Sigmoid colon (tissue), 6 donors: ENCODE measurements at regions not wholly inside any gene's neighbourhood (a gene's known extent, or its start where the extent isn't known, plus 50 kb on each side); places are given as distances from the start of the nearest gene placed in this dataset.

Experiments used
- DNase-seq: peaks from one replicate; pipeline ENCODE4 v3.0.0-alpha.2; 2019
- H3K27ac ChIP-seq, 4 donors: fragments of 200-600 bp; sonication (generic); one replicate each; pipeline ENCODE4 v1.5.1; 2016 to 2019; ENCODE audit warnings: mild to moderate bottlenecking in 1 of 4
- H3K27me3 ChIP-seq, 3 donors: fragments of 200-600 bp; sonication (generic); one replicate each; pipeline ENCODE4 v1.5.1; 2019; ENCODE audit warnings: mild to moderate bottlenecking in 1 of 3
- H3K36me3 ChIP-seq, 4 donors: fragments of 200-600 bp; sonication (generic); one replicate each; pipeline ENCODE4 v1.5.1; 2016 to 2019
- H3K4me1 ChIP-seq, 4 donors: fragments of 200-600 bp; sonication (generic); one replicate each; pipeline ENCODE4 v1.5.1; 2017 to 2019
- H3K4me3 ChIP-seq, 4 donors: fragments of 200-600 bp; sonication (generic); one replicate each; pipeline ENCODE4 v1.5.1; 2017 to 2019; ENCODE audit warnings: mild to moderate bottlenecking in 2 of 4, moderate library complexity in 1 of 4
- H3K9me3 ChIP-seq, 4 donors: fragments of 200-600 bp in 3 of 4; sonication (generic) in 3 of 4; one replicate each; pipeline versions ENCODE4 v1.5.1 to v1.6.1; 2013 to 2019
- CTCF ChIP-seq, 4 experiments: fragments of 450-650 bp in 3 of 4; fragments of 200-600 bp in 1 of 4; IDR thresholded peaks; one replicate each; pipeline ENCODE4 v1.5.1; 2016 to 2019; ENCODE audit warnings: antibody characterized with exemption in 4 of 4, mild to moderate bottlenecking in 3 of 4, moderate library complexity in 2 of 4
- EP300 ChIP-seq, 4 donors: sonication (generic); formaldehyde crosslinking; IDR thresholded peaks; one replicate each; pipeline ENCODE4 v1.6.1; 2017; ENCODE audit warnings: antibody characterized with exemption in 4 of 4
- POLR2A ChIP-seq, 2 donors: fragments of 450-650 bp; IDR thresholded peaks; one replicate each; pipeline ENCODE4 v1.6.1; 2016; ENCODE audit warnings: antibody characterized with exemption in 2 of 2, mild to moderate bottlenecking in 2 of 2, moderate library complexity in 2 of 2
- POLR2AphosphoS5 ChIP-seq, 4 donors: sonication (generic); formaldehyde crosslinking; IDR thresholded peaks; one replicate each; pipeline ENCODE4 v1.6.1; 2017; ENCODE audit warnings: antibody characterized with exemption in 4 of 4
- WGBS, 2 donors: extraction: QIAGEN DNeasy Blood & Tissue Kit; methylation state at CpG; one replicate each; pipeline ENCODE4 v1.1.7; 2013; 5-methylcytosine and 5-hydroxymethylcytosine counted together
- intact Hi-C: fragments of 100-400 bp; cut with DNase I; formaldehyde crosslinking; loops from one replicate; pipeline ENCODE4 v1.15.1; 2023
- donor health status: healthy with polysubstance abuse.
- donor health status: healthy.

- no peak for TF ChIP-seq POLR2AphosphoS5 (IDR thresholded peaks at IDR 0.05)
- no peak for TF ChIP-seq CTCF (IDR thresholded peaks at IDR 0.05)
Observed at GRCh38 chr12:4056910-4057845, 184.0 kb upstream of the PARP11 start.

GRCh38 chr12:4054630-4055029, 181.4 kb upstream of the PARP11 start:
- no peak for DNase-seq
- intact Hi-C loops = no loop called here
- Histone ChIP-seq H3K27ac (no peak overlapping the region), H3K4me1 (no peaks in the 10 kb centered on the region), H3K27me3 (no peaks in the 10 kb centered on the region), H3K36me3 (no peaks in the 10 kb centered on the region), H3K4me3 (no peak overlapping the region), H3K9me3 (no peaks in the 10 kb centered on the region)
- no peak for TF ChIP-seq EP300 (IDR thresholded peaks at IDR 0.05)
- WGBS, 2 donors = 55 to 79% methylated on average over 2 of the region's 2 CpGs

More at GRCh38 chr12:4056910-4057845, 184.0 kb upstream of the PARP11 start:
- Histone ChIP-seq H3K9me3 (no peaks in the 10 kb centered on the region), H3K4me1 (no peaks in the 10 kb centered on the region), H3K27ac (no peak overlapping the region), H3K27me3 (no peaks in the 10 kb centered on the region), H3K36me3 (no peaks in the 10 kb centered on the region), H3K4me3 (no peak overlapping the region)
- intact Hi-C loops = no loop called here
- DNase-seq = no peak
- 53 to 65% methylated on average over 6 of the region's 6 CpGs for WGBS, 2 donors

GRCh38 chr12:4052691-4053090, 179.5 kb upstream of the PARP11 start:
- WGBS, 2 donors = 89 to 97% methylated on average over 3 of the region's 3 CpGs
- Histone ChIP-seq H3K9me3 (no peaks in the 10 kb centered on the region), H3K27me3 (no peaks in the 10 kb centered on the region), H3K36me3 (no peaks in the 10 kb centered on the region), H3K4me1 (no peaks in the 10 kb centered on the region), H3K27ac (no peak overlapping the region), H3K4me3 (no peak overlapping the region)
- DNase-seq = no peak
- TF ChIP-seq POLR2A (IDR thresholded peaks at IDR 0.05) (no peak), POLR2AphosphoS5 (IDR thresholded peaks at IDR 0.05) (no peak), EP300 (IDR thresholded peaks at IDR 0.05) (no peak), CTCF (IDR thresholded peaks at IDR 0.05) (no peak)
- intact Hi-C loops = no loop called here

- Histone ChIP-seq H3K27ac (no peak overlapping the region), H3K4me1 (no peaks in the 10 kb centered on the region), H3K4me3 (no peak overlapping the region), H3K9me3 (no peaks in the 10 kb centered on the region), H3K27me3 (no peaks in the 10 kb centered on the region), H3K36me3 (no peaks in the 10 kb centered on the region)
- intact Hi-C loops = no loop called here
- WGBS, 2 donors = 74 to 78% methylated on average over 1 of the region's 1 CpG
- no peak for DNase-seq
- TF ChIP-seq EP300 (IDR thresholded peaks at IDR 0.05) (no peak), POLR2AphosphoS5 (IDR thresholded peaks at IDR 0.05) (no peak), POLR2A (IDR thresholded peaks at IDR 0.05) (no peak), CTCF (IDR thresholded peaks at IDR 0.05) (no peak)
Observed at GRCh38 chr12:4051596-4051995, 178.4 kb upstream of the PARP11 start.

- no peaks in the 10 kb centered on the region for H3K27me3 ChIP-seq
- 94 to 96% methylated on average over 3 of the region's 3 CpGs for WGBS, 2 donors
- no peak overlapping the region for H3K4me3 ChIP-seq
- intact Hi-C loops = no loop called here
- no peaks in the 10 kb centered on the region for H3K36me3 ChIP-seq
- no peak overlapping the region for H3K27ac ChIP-seq
- no peaks in the 10 kb centered on the region for H3K9me3 ChIP-seq
- TF ChIP-seq CTCF (IDR thresholded peaks at IDR 0.05) = no peak
- no peak for TF ChIP-seq POLR2AphosphoS5 (IDR thresholded peaks at IDR 0.05)
- no peak for TF ChIP-seq EP300 (IDR thresholded peaks at IDR 0.05)
- no peak for TF ChIP-seq POLR2A (IDR thresholded peaks at IDR 0.05)
- H3K4me1 ChIP-seq = no peaks in the 10 kb centered on the region
- DNase-seq = no peak
Observed at GRCh38 chr12:4050340-4050739, 177.1 kb upstream of the PARP11 start.
